Endometrium (tissue), 2 donors: ENCODE measurements at regions not wholly inside any gene's neighbourhood (a gene's known extent, or its start where the extent isn't known, plus 50 kb on each side); places are given as distances from the start of the nearest gene placed in this dataset.

Experiments
- FAIRE-seq: peaks from 2 replicates; lab custom pipeline; 2012; peaks lifted over from hg19 to GRCh38; lab: Jason Lieb, UNC
- donor health status: control.
- donor health status: control.

- no peak for FAIRE-seq
Measured at GRCh38 chr1:244220410-244220809, 169.3 kb downstream of the ZBTB18 start.

- no peak for FAIRE-seq
Measured at GRCh38 chr1:244221991-244222390, 170.9 kb downstream of the ZBTB18 start.

- no peak for FAIRE-seq
Measured at GRCh38 chr1:244224487-244225430, 173.7 kb downstream of the ZBTB18 start.

- FAIRE-seq = no peak
Measured at GRCh38 chr1:244226435-244226834, 175.4 kb downstream of the ZBTB18 start.

- no peak for FAIRE-seq
Measured at GRCh38 chr1:244230470-244230869, 179.4 kb downstream of the ZBTB18 start.

GRCh38 chr1:244231193-244231571 is 180.1 kb downstream of the ZBTB18 start:
- FAIRE-seq = no peak

GRCh38 chr1:244231572-244232315 is 180.7 kb downstream of the ZBTB18 start:
- no peak for FAIRE-seq

- no peak for FAIRE-seq
Measured at GRCh38 chr1:244234009-244234643, 183.0 kb downstream of the ZBTB18 start.

- FAIRE-seq = no peak
Measured at GRCh38 chr1:244235157-244235556, 184.1 kb downstream of the ZBTB18 start.

GRCh38 chr1:244236101-244236500 is 185.0 kb downstream of the ZBTB18 start:
- FAIRE-seq = no peak

GRCh38 chr1:244236721-244237120 is 185.6 kb downstream of the ZBTB18 start:
- FAIRE-seq = no peak

- FAIRE-seq = no peak
Measured at GRCh38 chr1:244237445-244237844, 186.4 kb downstream of the ZBTB18 start.

GRCh38 chr1:244239261-244239770 is 188.2 kb downstream of the ZBTB18 start:
- FAIRE-seq = no peak

GRCh38 chr1:244241438-244241837 is 190.4 kb downstream of the ZBTB18 start:
- FAIRE-seq = no peak

GRCh38 chr1:244242446-244242845 is 191.4 kb downstream of the ZBTB18 start:
- FAIRE-seq = no peak

- no peak for FAIRE-seq
Measured at GRCh38 chr1:244246334-244246733, 195.3 kb downstream of the ZBTB18 start.

- no peak for FAIRE-seq
Measured at GRCh38 chr1:244248426-244248825, 197.3 kb downstream of the ZBTB18 start.

- no peak for FAIRE-seq
Measured at GRCh38 chr1:244252211-244252610, 199.5 kb downstream of the ADSS2 start.

- no peak for FAIRE-seq
Measured at GRCh38 chr1:244254467-244254866, 197.2 kb downstream of the ADSS2 start.

- no peak for FAIRE-seq
Measured at GRCh38 chr1:244255426-244255965, 196.2 kb downstream of the ADSS2 start.

GRCh38 chr1:244256086-244256676 is 195.5 kb downstream of the ADSS2 start:
- FAIRE-seq = no peak

GRCh38 chr1:244264163-244264562 is 187.5 kb downstream of the ADSS2 start:
- FAIRE-seq = no peak
